Fibroblast of mammary gland (primary cell): ENCODE measurements at regions not wholly inside any gene's neighbourhood (a gene's known extent, or its start where the extent isn't known, plus 50 kb on each side); places are given as distances from the start of the nearest gene placed in this dataset.
"Not testable (repeated sequence)": the region's sequence is repeated elsewhere in the genome, so short reads cannot be mapped to it uniquely, and the experiment has no call there.

Source experiments
- DNase-seq: peaks from one replicate; pipeline ENCODE4 v3.0.0-alpha.2; 2010; ENCODE audit warnings: low read depth
- H3K4me3 ChIP-seq: 2 replicates; pipeline ENCODE4 v1.5.1; 2011; ENCODE audit warnings: low read depth, mild to moderate bottlenecking, low read length, moderate library complexity; ENCODE audit not compliant: control insufficient read depth
- CTCF ChIP-seq: conservative IDR thresholded peaks from 2 replicates; pipeline ENCODE4 v1.5.1; 2011; ENCODE audit warnings: low read depth, low read length, inconsistent platforms; ENCODE audit not compliant: control insufficient read depth, insufficient read depth

- no peak for TF ChIP-seq CTCF
- DNase-seq = no peak
Observed at GRCh38 chr11:13128354-13128753, 119.2 kb downstream of the RASSF10 start.

GRCh38 chr11:13134066-13134465 lies 125.0 kb downstream of the RASSF10 start:
- H3K4me3 ChIP-seq = no peak overlapping the region
- DNase-seq = no peak
- TF ChIP-seq CTCF = no peak

More at GRCh38 chr11:13128354-13128753, 119.2 kb downstream of the RASSF10 start:
- no peak overlapping the region for H3K4me3 ChIP-seq

DNA sequence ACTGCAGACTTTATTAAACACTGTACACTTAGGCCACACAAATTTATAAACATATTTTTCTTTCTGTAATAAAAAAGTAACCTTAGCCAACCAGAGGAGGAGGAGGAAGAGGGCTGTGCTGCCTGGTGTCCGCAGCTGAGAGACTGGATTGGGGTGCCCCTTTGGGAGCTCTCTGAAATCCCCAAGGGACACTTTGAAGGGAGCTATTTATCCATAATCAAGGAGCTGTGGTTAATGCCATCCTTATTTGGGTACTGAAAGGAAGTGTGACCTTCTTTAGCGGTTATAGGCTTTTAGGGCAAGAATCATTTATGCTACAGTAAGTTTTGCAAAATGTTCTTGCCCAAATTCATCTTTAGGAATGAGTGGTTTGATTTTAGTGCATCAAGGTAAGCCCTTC lies 125.8 kb downstream of the RASSF10 start:
- no peak for TF ChIP-seq CTCF
- no peak for DNase-seq
- H3K4me3 ChIP-seq = no peak overlapping the region

- no peak overlapping the region for H3K4me3 ChIP-seq
- DNase-seq = peak; percentile 37
- no peak for TF ChIP-seq CTCF
Observed at GRCh38 chr11:13135385-13136271, 126.5 kb downstream of the RASSF10 start.

DNA sequence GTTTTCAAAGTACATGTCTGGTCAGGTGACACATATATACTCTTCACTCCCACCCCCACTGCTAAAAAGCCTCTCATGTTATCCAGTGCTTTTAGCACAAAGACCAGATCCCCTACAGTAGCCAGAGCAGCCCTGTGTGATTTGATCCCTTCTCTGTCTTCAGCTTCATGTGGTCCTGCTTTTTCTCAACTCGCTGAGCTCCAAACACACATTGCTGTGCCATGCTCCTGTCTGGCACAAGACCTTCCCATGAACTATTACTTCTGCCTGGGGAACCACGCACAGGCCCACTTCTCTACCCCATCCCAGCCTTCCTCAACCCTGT lies 127.1 kb downstream of the RASSF10 start:
- H3K4me3 ChIP-seq = no peak overlapping the region
- no peak for DNase-seq
- TF ChIP-seq CTCF = no peak

DNA sequence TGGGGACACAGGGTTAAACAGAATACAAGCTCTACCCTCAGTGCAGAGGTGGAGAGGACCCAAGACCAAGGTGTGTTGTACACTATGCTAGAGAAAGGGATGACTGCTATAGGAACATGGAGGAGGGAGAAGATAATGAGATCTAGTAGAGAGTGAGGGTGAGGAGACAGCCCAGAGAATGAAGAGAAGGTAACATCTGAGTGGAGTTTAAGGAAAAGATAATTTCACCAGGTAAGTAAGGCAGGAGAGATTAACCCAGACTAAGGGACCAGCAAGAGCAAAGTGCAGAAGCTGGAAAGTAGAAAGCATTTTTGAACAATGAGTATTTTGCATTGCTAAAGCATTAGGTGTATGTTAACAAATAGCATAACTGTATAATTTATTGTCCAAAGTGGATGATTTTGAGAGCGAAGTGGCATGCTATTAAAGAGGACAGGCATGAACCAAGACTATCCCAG lies 128.8 kb downstream of the RASSF10 start:
- no peak for TF ChIP-seq CTCF
- no peak for DNase-seq
- no peak overlapping the region for H3K4me3 ChIP-seq

DNA sequence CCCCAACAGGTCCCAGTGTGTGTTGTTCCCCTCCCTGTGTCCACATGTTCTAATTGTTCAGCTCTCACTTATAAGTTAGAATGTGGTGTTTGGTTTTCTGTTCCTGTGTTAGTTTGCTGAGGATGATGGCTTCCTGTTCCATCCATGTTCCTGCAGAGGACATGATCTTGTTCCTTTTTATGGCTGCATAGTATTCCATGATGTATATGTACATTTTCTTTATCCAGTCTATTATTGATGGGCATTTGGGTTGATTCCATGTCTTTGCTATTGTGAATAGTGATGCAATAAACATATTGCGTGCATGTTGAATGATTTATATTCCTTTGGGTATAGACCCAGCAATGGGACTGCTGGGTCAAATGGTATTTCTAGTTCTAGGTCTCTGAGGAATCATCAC lies 130.0 kb downstream of the RASSF10 start:
- not testable (repeated sequence) for H3K4me3 ChIP-seq, DNase-seq
